B cell (primary cell): ENCODE measurements at regions not wholly inside any gene's neighbourhood (a gene's known extent, or its start where the extent isn't known, plus 50 kb on each side); places are given as distances from the start of the nearest gene placed in this dataset.

Experiments
- ATAC-seq: fragments of 200-7000 bp; cut with Tn5 transposase; one replicate; pipeline ENCODE4 v1.10.0; 2021; ENCODE audit warnings: low read depth, mild to moderate bottlenecking, moderate number of reproducible peaks, moderate library complexity
- CTCF ChIA-PET: fragments of 350-600 bp; sonication (Branson Sonifier 250); formaldehyde crosslinking; loops from one replicate; lab custom pipeline; 2021; ENCODE audit warnings: antibody characterized with exemption, inconsistent platforms; lab: Charles Lee
- POLR2A ChIA-PET: fragments of 350-600 bp; sonication (Branson Sonifier 250); formaldehyde crosslinking; loops from one replicate; lab custom pipeline; 2021; ENCODE audit warnings: antibody characterized with exemption; lab: Charles Lee
- DNase-seq: peaks from one replicate; pipeline ENCODE4 v3.0.0; 2013
- H2AFZ ChIP-seq: 2 replicates; pipeline ENCODE4 v1.6.1; 2012; ENCODE audit warnings: mild to moderate bottlenecking, low read depth, low read length; ENCODE audit not compliant: insufficient read depth, poor library complexity, severe bottlenecking
- H3K27ac ChIP-seq, 2 donors: 1 replicate in 1 of 2; 2 replicates in 1 of 2; pipeline ENCODE4 v1.5.1; 2012 to 2013; ENCODE audit warnings: low read length in 2 of 2, mild to moderate bottlenecking in 2 of 2, moderate library complexity in 1 of 2
- H3K27me3 ChIP-seq, 4 experiments: fragments of 200-600 bp in 1 of 4; sonication (generic) in 1 of 4; replicated peaks in 1 of 4; 1 replicate in 2 of 4; 2 replicates in 2 of 4; pipeline versions ENCODE4 v1.6.1 to v1.7.0; 2013 to 2016; ENCODE audit warnings: low read length in 3 of 4, mild to moderate bottlenecking in 2 of 4, mixed read lengths in 1 of 4, moderate library complexity in 1 of 4; ENCODE audit not compliant: insufficient read depth in 4 of 4, control insufficient read depth in 3 of 4; ENCODE audit errors: control extremely low read depth in 1 of 4
- H3K36me3 ChIP-seq, 2 experiments: replicated peaks in 1 of 2; 1 replicate in 1 of 2; 2 replicates in 1 of 2; pipeline versions ENCODE4 v1.6.1 to v1.7.1; 2013; ENCODE audit warnings: low read length in 1 of 2; ENCODE audit not compliant: insufficient read depth in 2 of 2, control insufficient read depth in 1 of 2; ENCODE audit errors: control extremely low read depth in 1 of 2, extremely low read depth in 1 of 2
- H3K4me1 ChIP-seq, 2 donors: fragments of 200-600 bp in 1 of 2; sonication (generic) in 1 of 2; 1 replicate in 1 of 2; 2 replicates in 1 of 2; pipeline versions ENCODE4 v1.5.1 to v1.6.1; 2013 to 2017; ENCODE audit warnings: low read length in 2 of 2; ENCODE audit not compliant: control insufficient read depth in 2 of 2, insufficient read depth in 2 of 2
- H3K4me2 ChIP-seq: replicated peaks from 2 replicates; pipeline ENCODE3; 2012; ENCODE audit warnings: mild to moderate bottlenecking, low read depth, low read length; ENCODE audit not compliant: poor library complexity, severe bottlenecking
- H3K4me3 ChIP-seq, 5 experiments: fragments of 200-600 bp in 1 of 5; sonication (generic) in 1 of 5; 1 replicate in 3 of 5; 2 replicates in 2 of 5; pipeline versions ENCODE4 v1.5.1 to v1.7.0; 2011 to 2016; ENCODE audit warnings: low read length in 4 of 5, mild to moderate bottlenecking in 4 of 5, low read depth in 2 of 5, control low read depth in 1 of 5, moderate library complexity in 1 of 5; ENCODE audit not compliant: insufficient read depth in 1 of 5; ENCODE audit errors: control extremely low read depth in 1 of 5, extremely low read depth in 1 of 5
- H3K79me2 ChIP-seq: fragments of 200-600 bp; sonication (generic); one replicate; pipeline ENCODE4 v1.6.0; 2016; ENCODE audit warnings: low read length; ENCODE audit not compliant: control insufficient read depth, insufficient read depth
- H3K9ac ChIP-seq: fragments of 200-600 bp; sonication (generic); 2 replicates; pipeline ENCODE4 v1.6.1; 2017; ENCODE audit warnings: mild to moderate bottlenecking, low read length, moderate library complexity
- H3K9me3 ChIP-seq, 3 donors: one replicate each; pipeline versions ENCODE4 v1.6.1 to v1.7.1; 2013; ENCODE audit warnings: low read length in 2 of 3; ENCODE audit not compliant: control insufficient read depth in 2 of 3, insufficient read depth in 1 of 3; ENCODE audit errors: control extremely low read depth in 1 of 3
- H4K20me1 ChIP-seq: 2 replicates; pipeline ENCODE4 v1.6.0; 2012; ENCODE audit warnings: mild to moderate bottlenecking, low read length; ENCODE audit not compliant: insufficient read depth, control insufficient read depth, poor library complexity, severe bottlenecking
- H3K27ac Mint-ChIP-seq: one replicate; pipeline ENCODE4 v1.8.0; 2021; ENCODE audit warnings: mixed read lengths
- H3K27me3 Mint-ChIP-seq: one replicate; pipeline ENCODE4 v1.8.0; 2021; ENCODE audit warnings: mixed read lengths
- H3K4me1 Mint-ChIP-seq: one replicate; pipeline ENCODE4 v1.8.0; 2021; ENCODE audit warnings: mixed read lengths
- H3K4me3 Mint-ChIP-seq: one replicate; pipeline ENCODE4 v1.8.0; 2021; ENCODE audit warnings: mixed read lengths
- H3K9me3 Mint-ChIP-seq: one replicate; pipeline ENCODE4 v1.8.0; 2022; ENCODE audit warnings: mixed read lengths; ENCODE audit not compliant: insufficient read depth
- EZH2 ChIP-seq: IDR thresholded peaks from 2 replicates; pipeline ENCODE4 v1.6.1; 2012; ENCODE audit warnings: borderline replicate concordance, low read depth, mild to moderate bottlenecking, moderate library complexity, low read length; ENCODE audit not compliant: insufficient read depth, poor library complexity, severe bottlenecking
- WGBS: methylation state at CpG from one replicate; pipeline ENCODE4 v1.1.5; 2013; ENCODE audit warnings: missing lambda C conversion rate; ENCODE audit not compliant: insufficient coverage; 5-methylcytosine and 5-hydroxymethylcytosine counted together
- intact Hi-C: fragments of 100-400 bp; cut with micrococcal nuclease; formaldehyde crosslinking; loops from one replicate; pipeline ENCODE4 v1.10.0; 2022
- TF ChIP-seq, protein P1 (sequence below): fragments of 200-600 bp; IDR thresholded peaks from one replicate; pipeline ENCODE4 v1.8.0; 2022; ENCODE audit warnings: antibody characterized with exemption, mild to moderate bottlenecking

DNA sequence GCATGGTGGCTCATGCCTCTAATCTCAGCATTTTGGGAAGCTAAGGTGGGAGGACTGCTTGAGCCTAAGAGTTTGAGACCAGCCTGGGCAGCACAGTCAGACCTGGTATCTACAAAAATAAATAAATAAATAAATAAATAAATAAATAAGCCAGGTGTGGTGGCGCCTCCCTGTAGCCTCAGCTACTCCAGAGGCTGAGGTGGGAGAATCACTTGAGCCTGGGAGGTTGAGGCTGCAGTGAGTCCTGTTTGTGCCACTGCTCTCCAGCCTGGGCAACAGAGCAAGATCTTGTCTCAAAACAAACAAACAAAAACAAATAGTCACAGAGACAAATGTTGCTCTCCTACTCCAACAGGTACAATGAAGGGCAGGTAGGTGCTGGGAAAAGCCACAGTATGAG lies 242.4 kb upstream of the POU3F1 start:
- CTCF ChIA-PET = no interaction called here
- no peak for DNase-seq
- H3K4me1 Mint-ChIP-seq = peaks cover 13% of the 10 kb centered on the region

DNA sequence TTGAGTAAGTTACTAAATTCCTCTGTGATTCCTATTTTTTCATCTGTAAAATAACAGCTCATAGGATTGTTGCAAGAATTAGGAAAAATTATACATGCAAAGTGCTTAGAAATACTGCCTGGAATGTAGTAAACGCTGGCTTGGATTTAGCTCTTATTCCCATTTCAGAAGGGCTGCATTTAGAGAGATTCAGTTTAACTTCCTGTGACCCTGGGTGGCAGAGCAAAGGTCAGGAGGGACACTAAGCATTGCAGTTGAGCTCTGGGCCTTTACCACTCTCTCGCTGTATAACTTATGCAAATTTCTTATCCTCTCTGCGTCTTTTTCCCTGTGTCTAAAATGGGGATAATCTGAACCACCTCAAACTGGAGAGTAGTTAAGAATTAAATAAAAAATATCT lies 241.0 kb upstream of the POU3F1 start:
- Mint-ChIP-seq H3K27me3 (peaks cover 27% of the 10 kb centered on the region), H3K9me3 (no peaks in the 10 kb centered on the region), H3K4me1 (peaks cover 9% of the 10 kb centered on the region), H3K27ac (no peak overlapping the region), H3K4me3 (no peak overlapping the region)
- Histone ChIP-seq H4K20me1 (no peaks in the 10 kb centered on the region), H3K4me2 (no peak overlapping the region), H3K27ac (no peak overlapping the region), H3K27me3 (peaks cover 0 to 27% (median 6%) of the 10 kb centered on the region in 4 experiments), H2AFZ (no peak overlapping the region), H3K4me1 (peaks cover 4 to 8% of the 10 kb centered on the region in 2 donors), H3K4me3 (no peak overlapping the region), H3K9me3 (no peaks in the 10 kb centered on the region), H3K36me3 (no peaks in the 10 kb centered on the region), H3K79me2 (no peaks in the 10 kb centered on the region), H3K9ac (no peak overlapping the region)
- no peak for ATAC-seq
- POLR2A ChIA-PET = no interaction called here
- WGBS = 63% methylated on average over 1 of the region's 3 CpGs
- no peak for DNase-seq
- no peak for TF ChIP-seq EZH2
- TF ChIP-seq, protein P1, sequence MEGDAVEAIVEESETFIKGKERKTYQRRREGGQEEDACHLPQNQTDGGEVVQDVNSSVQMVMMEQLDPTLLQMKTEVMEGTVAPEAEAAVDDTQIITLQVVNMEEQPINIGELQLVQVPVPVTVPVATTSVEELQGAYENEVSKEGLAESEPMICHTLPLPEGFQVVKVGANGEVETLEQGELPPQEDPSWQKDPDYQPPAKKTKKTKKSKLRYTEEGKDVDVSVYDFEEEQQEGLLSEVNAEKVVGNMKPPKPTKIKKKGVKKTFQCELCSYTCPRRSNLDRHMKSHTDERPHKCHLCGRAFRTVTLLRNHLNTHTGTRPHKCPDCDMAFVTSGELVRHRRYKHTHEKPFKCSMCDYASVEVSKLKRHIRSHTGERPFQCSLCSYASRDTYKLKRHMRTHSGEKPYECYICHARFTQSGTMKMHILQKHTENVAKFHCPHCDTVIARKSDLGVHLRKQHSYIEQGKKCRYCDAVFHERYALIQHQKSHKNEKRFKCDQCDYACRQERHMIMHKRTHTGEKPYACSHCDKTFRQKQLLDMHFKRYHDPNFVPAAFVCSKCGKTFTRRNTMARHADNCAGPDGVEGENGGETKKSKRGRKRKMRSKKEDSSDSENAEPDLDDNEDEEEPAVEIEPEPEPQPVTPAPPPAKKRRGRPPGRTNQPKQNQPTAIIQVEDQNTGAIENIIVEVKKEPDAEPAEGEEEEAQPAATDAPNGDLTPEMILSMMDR = no peak
- intact Hi-C loops = no loop called here
- CTCF ChIA-PET = no interaction called here

More for the DNA sequence above, 242.4 kb upstream of the POU3F1 start:
- H3K79me2 ChIP-seq = no peaks in the 10 kb centered on the region
- no peaks in the 10 kb centered on the region for H3K9me3 Mint-ChIP-seq
- no peaks in the 10 kb centered on the region for H3K36me3 ChIP-seq
- TF ChIP-seq, protein P1 = no peak
- no peak for TF ChIP-seq EZH2
- H3K4me3 Mint-ChIP-seq = no peak overlapping the region
- peaks cover 4 to 8% of the 10 kb centered on the region in 2 donors for H3K4me1 ChIP-seq
- peaks cover 0 to 36% (median 12%) of the 10 kb centered on the region in 4 experiments for H3K27me3 ChIP-seq
- H3K4me3 ChIP-seq = no peak overlapping the region
- H2AFZ ChIP-seq = no peak overlapping the region
- peaks cover 28% of the 10 kb centered on the region for H3K27me3 Mint-ChIP-seq
- H3K27ac Mint-ChIP-seq = no peak overlapping the region
- intact Hi-C loops = no loop called here
- H3K4me2 ChIP-seq = no peak overlapping the region
- POLR2A ChIA-PET = no interaction called here
- H4K20me1 ChIP-seq = no peaks in the 10 kb centered on the region
- no CpG with 5 or more reads among the region's 1 CpG for WGBS
- H3K9me3 ChIP-seq = peaks cover 0 to 6% (median 0%) of the 10 kb centered on the region in 3 donors
- H3K27ac ChIP-seq = no peak overlapping the region
- no peak overlapping the region for H3K9ac ChIP-seq
- no peak for ATAC-seq
